GM12878 (cell line): ENCODE measurements at regions not wholly inside any gene's neighbourhood (a gene's known extent, or its start where the extent isn't known, plus 50 kb on each side); places are given as distances from the start of the nearest gene placed in this dataset.
"Not testable (repeated sequence)": the region's sequence is repeated elsewhere in the genome, so short reads cannot be mapped to it uniquely, and the experiment has no call there.

Experiments used
- ATAC-seq: fragments of 200-7000 bp; cut with Tn5 transposase; 3 replicates; pipeline ENCODE4 v1.9.1; 2020; ENCODE audit warnings: mild to moderate bottlenecking, moderate library complexity
- BruUV-seq: library from RNA; stranded (reverse); fragments of 400-500 nt; replicated peaks from 2 replicates; lab custom pipeline; 2021; lab: Mats Ljungman, UMichigan
- CTCF ChIA-PET: fragments of 300-600 bp; sonication (Branson Sonifier 250); formaldehyde crosslinking; extraction: SDS; loops from one replicate; lab custom pipeline; 2021; ENCODE audit warnings: inconsistent platforms; lab: Yijun Ruan, JAX
- POLR2A ChIA-PET: fragments of 350-600 bp; formaldehyde crosslinking; extraction: SDS; loops from one replicate; lab custom pipeline; 2021; ENCODE audit warnings: inconsistent platforms; lab: Charles Lee
- RAD21 ChIA-PET: fragments of 300-600 bp; sonication (Branson Sonifier 250); formaldehyde crosslinking; loops from one replicate; lab custom pipeline; 2023; ENCODE audit warnings: antibody characterized with exemption; ENCODE audit not compliant: unreplicated experiment; lab: Charles Lee
- SMC1A ChIA-PET: fragments of 300-600 bp; sonication (Branson Sonifier 250); formaldehyde crosslinking; loops from one replicate; lab custom pipeline; 2023; ENCODE audit not compliant: unreplicated experiment, uncharacterized antibody; lab: Charles Lee
- DNase-seq: peaks from one replicate; pipeline ENCODE4 v3.0.0-alpha.2; 2011; ENCODE audit warnings: low read depth, low spot score
- FAIRE-seq: peaks from 3 replicates; lab custom pipeline; 2011; peaks lifted over from hg19 to GRCh38; lab: Jason Lieb, UNC
- H2AFZ ChIP-seq: 2 replicates; pipeline ENCODE4 v1.6.0; 2011; ENCODE audit warnings: low read depth, low read length, control low read depth; ENCODE audit not compliant: control insufficient read depth
- H3K27ac ChIP-seq: 2 replicates; pipeline ENCODE4 v1.5.1; 2011; ENCODE audit warnings: control low read depth; ENCODE audit not compliant: control insufficient read depth, insufficient read depth
- H3K27me3 ChIP-seq, 2 experiments: replicated peaks in 1 of 2; 2 replicates each; pipeline versions ENCODE4 v1.6.0 to v1.6.1; 2011; ENCODE audit warnings: low read length in 1 of 2; ENCODE audit not compliant: control insufficient read depth in 2 of 2, insufficient read depth in 2 of 2
- H3K36me3 ChIP-seq, 2 experiments: 2 replicates each; pipeline ENCODE4 v1.5.1; 2011; ENCODE audit warnings: low read length in 1 of 2; ENCODE audit not compliant: control insufficient read depth in 2 of 2, insufficient read depth in 2 of 2
- H3K4me1 ChIP-seq: 2 replicates; pipeline ENCODE4 v1.6.1; 2011; ENCODE audit warnings: mild to moderate bottlenecking, low read length, moderate library complexity, mixed read lengths; ENCODE audit not compliant: control insufficient read depth, insufficient read depth
- H3K4me2 ChIP-seq: 2 replicates; pipeline ENCODE4 v1.6.0; 2011; ENCODE audit warnings: control low read depth; ENCODE audit not compliant: control insufficient read depth, insufficient read depth
- H3K4me3 ChIP-seq: fragments of 200-600 bp; sonication (generic); 2 replicates; pipeline ENCODE4 v1.5.1; 2016
- H3K79me2 ChIP-seq: 2 replicates; pipeline ENCODE4 v1.6.0; 2011; ENCODE audit warnings: low read length; ENCODE audit not compliant: control insufficient read depth, insufficient read depth
- H3K9ac ChIP-seq: 2 replicates; pipeline ENCODE4 v1.8.0; 2011; ENCODE audit warnings: low read length, control low read depth, mixed read lengths; ENCODE audit not compliant: control insufficient read depth, insufficient read depth
- H3K9me3 ChIP-seq: replicated peaks from 3 replicates; pipeline ENCODE4 v1.5.1; 2011; ENCODE audit warnings: mild to moderate bottlenecking, low read length; ENCODE audit not compliant: control insufficient read depth, insufficient read depth
- H4K20me1 ChIP-seq: 2 replicates; pipeline ENCODE4 v1.6.0; 2011; ENCODE audit not compliant: control insufficient read depth, insufficient read depth
- WGBS: methylation state at CpG from one replicate; pipeline ENCODE4 v1.1.6; 2016; ENCODE audit warnings: low lambda C conversion rate; ENCODE audit not compliant: insufficient replicate concordance, insufficient coverage; ENCODE audit errors: missing lambda C conversion rate; 5-methylcytosine and 5-hydroxymethylcytosine counted together
- in situ Hi-C: fragments of 300-500 bp; cut with MboI; formaldehyde crosslinking; loops from 9 replicates; pipeline ENCODE4 v1.14.3; 2018; ENCODE audit warnings: mixed read lengths
- intact Hi-C: fragments of 100-400 bp; cut with micrococcal nuclease; formaldehyde crosslinking; loops from one replicate; pipeline ENCODE4 v1.14.2; 2022; ENCODE audit not compliant: unreplicated experiment

DNA sequence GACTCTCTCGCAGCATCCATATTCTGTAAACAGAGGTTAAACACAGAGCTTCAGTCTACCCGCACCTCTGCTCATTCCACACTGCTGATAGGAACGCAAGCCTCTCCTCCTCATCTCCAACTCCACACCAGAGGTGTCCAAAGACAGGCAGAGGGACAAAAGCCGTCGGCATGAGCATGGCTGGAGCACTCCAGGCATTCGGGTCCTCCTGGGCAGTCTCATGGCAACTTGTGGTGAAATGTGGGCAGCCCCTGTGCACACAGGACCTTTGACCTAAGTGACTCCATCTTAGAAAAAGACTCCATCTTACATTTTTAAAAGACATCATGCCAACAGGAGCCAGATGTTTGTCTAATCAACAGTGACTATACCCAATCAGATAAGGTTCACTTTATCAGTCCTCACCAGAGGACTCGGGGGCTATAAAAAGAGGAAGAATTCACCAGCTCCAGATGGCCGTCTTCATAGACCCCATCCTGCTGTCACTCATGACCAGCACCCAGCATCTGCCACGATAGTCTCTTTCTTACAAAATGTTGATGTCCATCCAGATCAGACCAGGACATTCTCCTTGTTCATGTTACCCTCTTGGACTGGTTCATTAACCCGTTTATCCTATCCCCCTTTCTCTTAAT, 304.4 kb downstream of the ANAPC1 start:
- FAIRE-seq, CTCF ChIA-PET, ATAC-seq: not testable (repeated sequence)

DNA sequence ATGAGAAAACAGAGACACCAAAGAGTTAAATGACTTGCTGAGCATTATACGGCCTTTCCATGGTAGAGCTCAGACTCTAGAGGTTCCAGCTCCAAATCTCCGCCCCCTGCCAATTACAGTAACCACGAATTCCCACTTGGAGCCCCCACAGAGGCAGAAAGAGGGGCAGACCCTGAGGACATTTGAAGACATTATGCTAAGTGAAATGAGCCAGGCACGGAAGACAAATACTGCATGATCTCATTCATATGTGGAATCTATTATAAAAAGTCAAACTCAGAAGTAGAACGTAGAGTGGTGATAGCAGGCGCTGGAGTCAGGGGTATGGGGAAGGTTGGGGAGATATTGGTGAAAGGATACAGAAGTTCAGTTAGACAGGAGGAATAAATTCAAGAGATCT, 303.4 kb downstream of the ANAPC1 start:
- in situ Hi-C loops, POLR2A ChIA-PET, FAIRE-seq: not testable (repeated sequence)

More for the DNA sequence above, 304.4 kb downstream of the ANAPC1 start:
- DNase-seq, H3K27ac ChIP-seq, H3K27me3 ChIP-seq, RAD21 ChIA-PET, H2AFZ ChIP-seq, H3K9ac ChIP-seq, SMC1A ChIA-PET, H3K9me3 ChIP-seq, H4K20me1 ChIP-seq, H3K36me3 ChIP-seq, H3K4me2 ChIP-seq, intact Hi-C loops, H3K4me3 ChIP-seq, in situ Hi-C loops, H3K79me2 ChIP-seq, BruUV-seq, POLR2A ChIA-PET, H3K4me1 ChIP-seq: not testable (repeated sequence)
- WGBS = 25% methylated on average over 8 of the region's 10 CpGs

DNA sequence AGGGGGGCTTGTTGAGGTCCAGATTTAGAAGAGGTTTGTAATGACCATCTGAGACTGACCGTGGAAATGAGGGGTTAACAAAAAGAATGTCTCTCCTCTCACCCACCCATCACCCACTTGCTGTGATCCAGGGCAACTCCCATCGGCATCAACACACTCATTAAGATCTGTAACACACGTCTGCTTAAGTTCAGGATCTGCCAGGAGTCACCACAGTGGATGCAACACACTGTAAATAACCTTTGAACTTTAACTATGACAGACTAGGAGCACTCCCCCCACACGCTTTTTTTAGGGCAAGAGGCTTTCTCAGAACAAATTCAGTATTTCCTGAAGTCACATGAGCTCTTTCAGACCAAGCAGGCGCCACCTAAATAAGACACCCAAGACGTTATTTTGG, 301.9 kb downstream of the ANAPC1 start:
- H4K20me1 ChIP-seq, CTCF ChIA-PET, DNase-seq, H3K4me3 ChIP-seq, H3K4me2 ChIP-seq, in situ Hi-C loops, FAIRE-seq, H3K27me3 ChIP-seq, RAD21 ChIA-PET, H3K79me2 ChIP-seq, H3K36me3 ChIP-seq, H3K27ac ChIP-seq, SMC1A ChIA-PET, ATAC-seq, H3K9me3 ChIP-seq, BruUV-seq, POLR2A ChIA-PET, intact Hi-C loops, H3K9ac ChIP-seq, H3K4me1 ChIP-seq, H2AFZ ChIP-seq: not testable (repeated sequence)
- WGBS = 17% methylated on average over 5 of the region's 6 CpGs

More for the DNA sequence above, 303.4 kb downstream of the ANAPC1 start:
- H2AFZ ChIP-seq, BruUV-seq, CTCF ChIA-PET, H3K36me3 ChIP-seq, H3K9ac ChIP-seq, H3K4me3 ChIP-seq, DNase-seq, H3K27ac ChIP-seq, H3K27me3 ChIP-seq, RAD21 ChIA-PET, ATAC-seq, H4K20me1 ChIP-seq, H3K79me2 ChIP-seq, H3K4me1 ChIP-seq, H3K9me3 ChIP-seq, H3K4me2 ChIP-seq, intact Hi-C loops, SMC1A ChIA-PET: not testable (repeated sequence)
- no CpG with 5 or more reads among the region's 6 CpGs for WGBS

DNA sequence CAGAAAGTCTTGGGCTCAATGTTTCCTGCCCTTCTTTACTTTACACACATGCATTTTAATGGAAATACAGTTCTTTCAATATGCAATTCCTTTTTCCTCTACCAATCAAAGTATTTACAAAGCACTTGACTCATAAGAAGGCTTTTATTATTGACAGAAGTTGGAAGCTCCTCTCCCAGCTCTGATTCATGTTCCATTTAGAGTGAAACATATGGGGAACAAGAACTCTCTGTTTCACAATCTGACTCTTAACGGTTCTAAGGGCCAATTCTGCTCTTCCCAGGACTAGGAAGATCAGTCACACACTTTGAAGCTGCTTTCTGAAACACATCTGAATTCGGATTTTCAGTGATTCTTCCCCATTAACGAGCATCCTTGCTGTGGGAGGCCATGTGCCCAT, 300.5 kb downstream of the ANAPC1 start:
- H3K27ac ChIP-seq, in situ Hi-C loops, H3K9ac ChIP-seq, H4K20me1 ChIP-seq, BruUV-seq, H3K4me2 ChIP-seq, H3K79me2 ChIP-seq, H3K4me1 ChIP-seq, H3K9me3 ChIP-seq, ATAC-seq, H3K36me3 ChIP-seq, SMC1A ChIA-PET, CTCF ChIA-PET, H3K4me3 ChIP-seq, RAD21 ChIA-PET, DNase-seq, intact Hi-C loops, FAIRE-seq, H3K27me3 ChIP-seq, POLR2A ChIA-PET, H2AFZ ChIP-seq: not testable (repeated sequence)
- no CpG with 5 or more reads among the region's 3 CpGs for WGBS
